Amniotic stem cell (primary cell): ENCODE measurements at regions not wholly inside any gene's neighbourhood (a gene's known extent, or its start where the extent isn't known, plus 50 kb on each side); places are given as distances from the start of the nearest gene placed in this dataset.
A peak's percentile ranks its signal among the peaks of the same experiment; 100 is the strongest.
"Not testable (repeated sequence)": the region's sequence is repeated elsewhere in the genome, so short reads cannot be mapped to it uniquely, and the experiment has no call there.

Experiments used
- DNase-seq: peaks from one replicate; lab custom pipeline; 2025; lab: John Stamatoyannopoulos, UW

DNA sequence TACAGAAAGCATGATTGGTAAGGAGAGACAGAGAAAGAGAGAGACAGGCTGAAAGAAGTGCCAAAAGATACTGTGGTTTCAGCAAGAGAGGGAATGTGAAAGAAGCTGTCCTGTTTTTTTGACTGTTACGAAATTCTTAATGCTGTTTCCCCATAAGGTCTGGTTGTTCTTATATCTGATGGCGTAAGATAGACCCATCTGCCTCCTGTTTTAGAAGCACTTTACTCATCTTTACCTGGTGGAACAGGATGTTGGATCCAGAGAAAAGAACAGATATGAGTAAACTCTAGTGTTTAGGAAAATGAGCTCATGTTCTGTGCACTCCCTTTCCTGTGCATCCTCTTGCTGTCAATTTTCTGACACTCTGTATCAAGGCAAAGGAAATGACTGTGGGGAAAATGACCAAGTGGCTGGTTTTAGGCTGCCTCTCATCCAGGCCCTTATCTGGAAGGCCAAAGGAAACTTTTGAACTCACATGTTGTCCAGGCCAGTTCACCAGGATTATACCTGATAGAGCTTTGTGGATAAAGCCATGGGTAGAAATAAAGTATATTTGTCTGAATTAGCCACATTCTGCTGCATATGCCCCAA lies 311.7 kb upstream of the HTR2C start:
- DNase-seq = no peak

- not testable (repeated sequence) for DNase-seq
These were observed 313.5 kb upstream of the HTR2C start for GRCh38 chrX:114270371-114270770.

DNA sequence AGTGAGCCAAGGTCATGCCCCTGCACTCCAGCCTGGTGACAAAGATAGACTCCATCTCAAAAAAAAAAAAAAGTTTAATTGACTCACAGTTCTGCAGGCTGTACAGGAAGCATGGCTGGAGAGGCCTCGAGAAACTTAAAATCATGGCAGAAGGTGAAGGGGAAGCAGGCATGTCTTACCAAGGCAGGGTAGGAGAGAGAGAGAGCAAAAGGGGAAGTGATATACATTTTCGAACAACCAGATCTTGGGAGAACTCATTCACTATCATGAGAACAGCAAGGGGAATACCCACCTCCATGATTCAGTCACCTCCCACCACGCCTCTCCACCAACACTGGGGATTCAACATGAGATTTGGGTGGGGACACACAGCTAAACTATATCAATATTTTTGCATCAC lies 315.2 kb upstream of the HTR2C start:
- DNase-seq = no peak

DNA sequence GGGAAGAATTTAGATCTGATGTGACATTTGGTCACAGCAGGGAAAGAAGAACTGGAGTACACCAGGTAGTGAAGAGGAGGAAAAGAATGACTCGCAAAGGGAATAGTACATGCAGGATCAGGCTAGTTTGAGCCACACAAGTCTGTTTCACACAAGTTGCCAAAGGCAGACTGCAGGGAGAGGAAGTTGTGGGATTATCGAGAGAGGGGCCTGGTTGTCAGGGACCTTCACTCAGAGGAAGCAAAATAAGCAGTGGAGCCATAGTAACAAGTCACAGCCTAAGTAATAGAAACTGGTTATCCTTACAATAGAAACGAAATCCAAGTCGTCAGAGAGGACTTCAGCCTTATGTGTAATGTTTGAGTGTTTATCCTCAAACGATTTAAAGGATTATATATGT lies 316.7 kb upstream of the HTR2C start:
- no peak for DNase-seq

DNA sequence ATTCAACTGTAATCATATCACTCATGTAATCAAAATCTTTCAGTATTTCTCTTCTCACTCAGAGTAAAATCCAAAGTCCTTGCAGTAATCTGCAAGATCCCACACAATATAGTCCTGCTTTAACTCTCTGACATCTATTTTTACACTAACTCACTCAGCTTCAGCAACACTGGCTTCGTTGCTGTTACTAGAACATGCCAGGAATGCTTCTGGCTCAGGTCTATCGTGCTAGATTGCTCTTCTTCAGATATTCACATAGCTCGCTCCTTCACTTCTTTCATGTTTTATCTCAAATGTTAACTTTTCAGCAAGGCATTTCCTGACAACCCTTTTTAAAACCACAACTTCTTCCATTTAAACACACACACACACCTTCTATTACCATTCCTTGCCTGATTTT lies 331.7 kb upstream of the HTR2C start:
- no peak for DNase-seq

- no peak for DNase-seq
These were observed 332.3 kb upstream of the HTR2C start for GRCh38 chrX:114251575-114251974.

DNA sequence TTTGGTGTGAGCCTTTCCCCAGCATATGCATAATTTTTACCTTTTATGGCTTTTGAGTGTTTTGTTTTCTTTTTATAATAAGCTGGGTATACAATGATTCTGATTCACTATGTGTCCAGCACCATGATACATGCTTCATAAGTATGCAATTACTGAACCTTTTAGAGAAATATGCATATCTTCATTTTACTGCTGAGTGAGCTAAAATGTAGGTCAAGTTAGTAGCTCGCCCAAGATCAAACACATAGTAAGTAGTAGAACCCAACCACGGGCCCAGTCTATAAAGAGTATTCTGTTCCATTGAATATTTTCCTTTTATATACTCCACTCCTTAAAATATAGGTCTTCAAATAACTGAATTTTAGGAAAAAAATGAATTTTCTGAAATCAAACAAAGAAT lies 362.4 kb upstream of the HTR2C start:
- no peak for DNase-seq

- no peak for DNase-seq
These were observed 373.0 kb upstream of the HTR2C start for GRCh38 chrX:114210879-114211278.

DNA sequence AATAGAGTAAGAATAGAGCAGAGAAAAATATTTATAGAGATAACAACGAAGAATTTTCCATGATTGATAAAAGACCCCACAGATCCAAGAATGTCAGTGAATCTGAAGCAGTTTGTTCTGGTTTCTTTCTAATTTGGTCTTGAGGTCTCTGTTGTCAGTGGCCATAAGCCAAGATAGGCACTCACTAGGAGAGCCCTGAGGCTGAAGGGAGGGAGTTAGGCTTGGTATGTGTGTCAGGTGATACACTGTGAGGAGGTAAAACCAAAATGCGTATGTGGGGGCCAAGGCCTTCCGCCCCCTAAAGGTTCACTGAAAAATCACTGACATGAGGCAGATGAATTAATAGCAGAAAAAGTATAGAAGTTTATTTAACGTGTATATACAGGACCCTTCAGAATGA lies 382.3 kb upstream of the HTR2C start:
- DNase-seq = no peak

DNA sequence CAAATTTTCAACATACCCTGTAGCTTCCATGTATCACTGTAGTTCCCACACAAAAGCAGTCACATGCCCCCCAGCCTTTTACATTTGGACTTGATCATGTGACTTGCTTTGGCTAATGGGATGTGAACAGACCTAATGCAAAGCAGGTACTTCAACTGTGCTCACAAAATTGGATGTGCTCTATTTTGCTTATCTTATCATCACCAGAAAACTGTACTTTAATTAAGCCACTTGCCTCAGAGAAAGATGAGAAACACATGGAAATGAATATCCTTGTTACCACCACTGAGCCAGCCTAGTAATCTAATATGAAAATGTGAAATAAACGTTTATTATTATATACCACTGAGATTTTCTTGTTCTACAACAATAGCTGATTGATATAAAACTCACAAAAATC lies 402.7 kb upstream of the HTR2C start:
- no peak for DNase-seq

- no peak for DNase-seq
These were observed 405.8 kb upstream of the HTR2C start for GRCh38 chrX:114178126-114178525.

DNA sequence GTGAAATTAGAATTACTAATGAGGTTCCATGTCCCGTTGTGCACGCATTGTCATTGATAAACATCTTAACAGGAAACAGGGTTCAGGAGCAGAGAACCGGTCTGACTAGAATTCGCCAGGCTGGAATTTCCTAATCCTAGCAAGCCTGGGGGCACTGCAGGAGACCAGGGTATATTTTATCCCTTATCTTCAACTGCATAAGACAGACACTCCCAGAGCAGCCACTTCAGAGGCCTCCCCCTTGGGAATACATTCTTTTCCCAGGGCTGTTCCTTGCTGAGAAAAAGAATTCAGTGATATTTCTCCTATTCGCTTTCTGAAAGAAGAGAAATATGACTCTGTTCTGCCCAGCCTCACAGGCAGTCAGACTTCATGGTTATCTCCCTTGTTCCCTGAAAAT lies 416.6 kb upstream of the HTR2C start:
- DNase-seq = not testable (repeated sequence)

DNA sequence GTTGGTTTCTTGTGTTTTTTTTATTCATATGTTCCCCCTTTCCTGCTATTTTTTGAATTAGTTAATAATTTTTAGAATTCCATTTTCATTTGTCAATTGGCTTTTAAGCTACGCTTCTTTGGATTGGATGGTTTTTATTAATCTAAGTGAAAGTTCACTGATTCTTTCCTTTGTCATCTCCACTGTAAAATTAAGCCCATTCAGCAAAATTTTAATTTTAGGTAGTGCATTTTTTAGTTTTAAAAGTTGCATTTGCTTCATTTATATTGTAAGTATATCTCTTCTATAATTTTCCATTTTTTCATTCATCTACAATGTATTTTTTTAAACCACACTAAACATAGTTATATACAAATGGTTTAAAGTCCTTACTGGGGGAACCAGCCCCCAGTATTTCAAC lies 417.3 kb upstream of the HTR2C start:
- no peak for DNase-seq

DNA sequence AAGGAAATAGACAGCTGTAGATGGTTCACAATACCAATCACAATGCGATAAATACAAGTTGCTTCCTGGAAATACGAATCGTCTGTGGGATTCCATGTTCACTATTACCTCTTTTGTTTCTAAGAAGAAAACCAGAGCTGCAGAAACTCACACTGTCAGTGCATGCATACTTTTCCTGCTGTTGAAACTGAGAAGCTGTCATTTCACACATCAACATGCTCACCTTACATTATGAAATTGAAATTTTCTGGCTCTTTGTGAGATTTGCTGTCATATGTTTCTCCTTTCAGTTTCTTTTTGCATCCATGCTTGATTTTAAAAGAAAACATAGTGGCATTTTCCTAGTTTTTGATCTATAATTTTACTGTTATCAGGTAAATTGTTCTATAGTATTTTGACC lies 418.3 kb upstream of the HTR2C start:
- no peak for DNase-seq

GRCh38 chrX:114162068-114162735 lies 421.7 kb upstream of the HTR2C start:
- no peak for DNase-seq

GRCh38 chrX:114152801-114153200 lies 431.1 kb upstream of the HTR2C start:
- DNase-seq = no peak

DNA sequence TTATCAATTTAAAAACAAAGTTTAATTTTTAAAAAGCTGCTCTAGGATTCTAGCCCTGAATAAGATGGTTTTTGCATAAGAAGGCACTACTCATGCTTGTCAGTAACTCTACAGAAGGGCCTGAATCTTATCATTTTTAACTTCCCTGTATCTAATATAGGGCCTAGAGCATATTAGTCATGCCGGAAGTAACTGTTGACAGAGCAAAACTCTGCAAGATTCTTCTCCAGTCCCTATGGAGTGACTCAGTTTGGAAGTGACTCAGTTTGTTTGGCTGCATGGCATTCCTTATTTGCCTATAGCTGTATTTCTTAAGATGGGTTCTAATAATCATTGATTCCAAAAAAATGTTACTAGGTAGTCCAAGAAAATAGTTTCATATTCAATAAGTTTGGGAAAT lies 431.8 kb upstream of the HTR2C start:
- DNase-seq = peak; percentile 53

- no peak for DNase-seq
These were observed 449.4 kb upstream of the HTR2C start for GRCh38 chrX:114134465-114134864.

DNA sequence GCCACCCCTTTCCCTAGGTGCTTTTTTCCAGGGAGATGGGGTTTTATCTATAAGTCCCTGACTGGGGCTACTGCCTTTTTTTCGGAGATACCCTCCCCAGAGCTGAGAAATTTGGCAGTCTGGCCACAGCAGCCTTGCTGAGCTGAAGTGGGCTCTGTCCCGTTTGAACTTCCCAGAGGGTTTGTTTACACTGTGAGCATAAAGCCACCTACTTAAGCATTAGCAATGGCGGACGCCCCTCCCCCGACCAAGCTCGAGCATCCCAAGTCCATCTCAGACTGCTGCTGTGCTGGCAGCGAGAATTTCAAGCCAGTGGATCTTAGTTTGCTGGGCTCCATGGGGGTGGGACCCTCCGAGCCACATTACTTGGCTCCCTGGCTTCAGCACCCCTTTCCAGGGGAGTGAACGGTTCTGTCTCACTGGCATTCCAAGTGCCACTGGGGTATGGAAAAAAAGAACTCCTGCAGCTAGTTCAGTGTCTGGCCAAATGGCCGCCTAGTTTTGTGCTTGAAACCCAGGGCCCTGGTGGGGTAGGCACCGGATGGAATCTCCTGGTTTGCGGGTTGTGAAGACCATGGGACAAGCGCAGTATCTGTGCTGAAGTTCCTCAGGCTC lies 456.4 kb upstream of the HTR2C start:
- no peak for DNase-seq

GRCh38 chrX:114127005-114127404 lies 456.9 kb upstream of the HTR2C start:
- no peak for DNase-seq

DNA sequence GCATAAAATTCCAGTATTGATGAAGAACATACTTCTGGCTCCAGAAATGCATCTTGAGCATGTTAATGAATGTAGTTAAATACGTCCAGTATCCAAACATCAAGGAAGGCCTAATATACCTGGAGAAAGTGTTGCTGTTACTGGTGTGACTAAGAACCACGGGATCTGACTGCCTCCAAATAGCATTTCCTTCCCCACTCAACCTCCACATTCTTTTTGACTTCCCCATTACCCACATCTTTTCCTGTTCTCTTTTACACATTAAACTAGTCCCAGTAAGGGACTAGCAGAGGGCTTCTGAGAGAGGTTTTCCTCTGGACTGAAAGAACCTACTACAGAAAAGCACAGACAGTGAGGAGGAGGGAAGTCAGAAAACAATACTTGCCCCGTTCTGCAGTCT lies 482.8 kb upstream of the HTR2C start:
- no peak for DNase-seq

DNA sequence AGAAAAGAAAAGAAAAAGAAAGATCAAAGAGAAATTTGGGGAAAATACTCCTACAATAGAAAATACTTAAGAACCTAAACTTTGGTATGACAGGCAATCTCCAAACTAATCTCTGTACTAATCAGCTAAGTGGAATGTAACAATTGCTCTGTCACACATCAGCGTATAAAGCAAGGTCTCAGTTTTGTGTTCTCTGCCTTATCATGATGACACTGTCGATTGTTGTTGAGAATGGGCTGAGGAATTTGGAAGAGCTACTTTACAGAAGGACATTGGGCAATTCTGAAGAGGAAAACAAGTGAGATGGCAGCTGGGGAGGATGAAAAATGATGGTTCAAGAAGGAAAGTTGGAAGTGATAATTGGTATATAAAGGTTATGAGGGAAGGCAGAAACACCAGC lies 486.0 kb upstream of the HTR2C start:
- DNase-seq = no peak

DNA sequence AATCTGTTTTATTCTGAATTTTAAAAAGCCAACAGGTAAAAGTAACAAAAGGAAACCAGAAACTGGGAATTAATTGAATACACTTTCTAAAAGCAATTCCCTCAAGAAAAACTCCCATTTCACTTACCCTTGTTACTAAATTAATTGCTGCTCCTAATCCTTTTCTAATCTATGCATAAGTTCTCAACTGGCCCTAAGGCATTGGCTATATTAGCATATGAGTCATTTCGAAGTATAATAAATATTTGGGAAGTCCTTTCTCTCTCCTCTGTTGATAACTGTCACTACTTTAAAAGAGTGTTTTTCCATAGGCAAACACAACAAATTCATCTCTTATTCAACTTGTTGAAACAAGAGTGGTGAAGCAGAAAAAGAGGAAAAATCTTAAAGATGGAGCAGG lies 486.5 kb upstream of the HTR2C start:
- DNase-seq = no peak

DNA sequence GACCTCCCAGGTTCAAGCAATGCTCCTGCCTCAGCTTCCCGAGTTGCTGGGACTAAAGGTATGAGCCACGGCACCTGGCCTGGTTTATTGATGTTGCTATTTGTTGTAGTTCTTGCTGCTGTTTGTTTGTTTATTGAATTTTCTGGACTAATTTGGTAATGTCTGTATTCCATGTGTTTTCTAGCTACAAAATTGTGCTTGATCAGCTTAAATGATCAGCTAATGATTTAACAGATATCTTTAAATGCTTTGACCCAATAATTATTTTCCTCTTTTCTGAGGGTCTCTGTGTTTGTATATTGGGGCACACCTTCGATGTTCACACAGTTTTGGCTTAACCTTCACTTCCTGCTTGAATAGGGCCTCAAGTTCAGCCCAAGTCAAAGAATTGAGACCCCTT lies 488.1 kb upstream of the HTR2C start:
- DNase-seq = no peak
